Stomach (tissue), 8 donors: ENCODE measurements at regions not wholly inside any gene's neighbourhood (a gene's known extent, or its start where the extent isn't known, plus 50 kb on each side); places are given as distances from the start of the nearest gene placed in this dataset.

Experiments
- DNase-seq, 2 donors: peaks; one replicate each; pipeline versions ENCODE4 v3.0.0 to v3.0.0-alpha.2; 2013 to 2019
- H3K27ac ChIP-seq, 5 donors: fragments of 200-600 bp in 4 of 5; sonication (generic) in 4 of 5; one replicate each; pipeline ENCODE4 v1.5.1; 2013 to 2019; ENCODE audit warnings: mild to moderate bottlenecking in 1 of 5, moderate library complexity in 1 of 5
- H3K27me3 ChIP-seq, 3 donors: fragments of 200-600 bp; sonication (generic); one replicate each; pipeline ENCODE4 v1.5.1; 2017 to 2019; ENCODE audit warnings: mixed run types in 1 of 3
- H3K36me3 ChIP-seq, 4 donors: fragments of 200-600 bp; sonication (generic); 1 replicate in 3 of 4; 2 replicates in 1 of 4; pipeline ENCODE4 v1.5.1; 2016 to 2019
- H3K4me1 ChIP-seq, 4 donors: fragments of 200-600 bp; sonication (generic); one replicate each; pipeline ENCODE4 v1.5.1; 2016 to 2019
- H3K4me3 ChIP-seq, 4 donors: fragments of 200-600 bp; sonication (generic) in 3 of 4; one replicate each; pipeline ENCODE4 v1.5.1; 2016 to 2019; ENCODE audit warnings: mild to moderate bottlenecking in 1 of 4
- H3K9me3 ChIP-seq, 4 donors: fragments of 200-600 bp; sonication (generic); one replicate each; pipeline ENCODE4 v1.5.1; 2016 to 2019
- CTCF ChIP-seq, 7 experiments: fragments of 450-650 bp in 4 of 7; fragments of 200-600 bp in 3 of 7; sonication (generic) in 3 of 7; IDR thresholded peaks; one replicate each; pipeline ENCODE4 v1.5.1; 2016 to 2019; ENCODE audit warnings: antibody characterized with exemption in 7 of 7, control low read depth in 2 of 7, mild to moderate bottlenecking in 1 of 7
- EP300 ChIP-seq: sonication (generic); formaldehyde crosslinking; IDR thresholded peaks from one replicate; pipeline ENCODE4 v1.6.1; 2017; ENCODE audit warnings: antibody characterized with exemption
- POLR2A ChIP-seq, 4 donors: fragments of 450-650 bp; IDR thresholded peaks; one replicate each; pipeline ENCODE4 v1.6.1; 2016; ENCODE audit warnings: antibody characterized with exemption in 4 of 4, control low read depth in 2 of 4, mild to moderate bottlenecking in 1 of 4, moderate library complexity in 1 of 4
- POLR2AphosphoS5 ChIP-seq, 3 donors: sonication (generic); formaldehyde crosslinking; IDR thresholded peaks; one replicate each; pipeline ENCODE4 v1.6.1; 2016; ENCODE audit warnings: antibody characterized with exemption in 3 of 3
- WGBS, 5 donors: extraction: QIAGEN DNeasy Blood & Tissue Kit in 3 of 5; methylation state at CpG; one replicate each; pipeline versions ENCODE4 v1.1.5 to v1.1.7; 2013 to 2018; 5-methylcytosine and 5-hydroxymethylcytosine counted together
- intact Hi-C: fragments of 100-400 bp; cut with DNase I; formaldehyde crosslinking; loops from one replicate; pipeline ENCODE4 v1.15.1; 2023; ENCODE audit warnings: low total_unique reads
- donor health status: healthy with polysubstance abuse.
- donor health status: Bipolar disorder and iron deficiency.
- donor health status: healthy.

DNA sequence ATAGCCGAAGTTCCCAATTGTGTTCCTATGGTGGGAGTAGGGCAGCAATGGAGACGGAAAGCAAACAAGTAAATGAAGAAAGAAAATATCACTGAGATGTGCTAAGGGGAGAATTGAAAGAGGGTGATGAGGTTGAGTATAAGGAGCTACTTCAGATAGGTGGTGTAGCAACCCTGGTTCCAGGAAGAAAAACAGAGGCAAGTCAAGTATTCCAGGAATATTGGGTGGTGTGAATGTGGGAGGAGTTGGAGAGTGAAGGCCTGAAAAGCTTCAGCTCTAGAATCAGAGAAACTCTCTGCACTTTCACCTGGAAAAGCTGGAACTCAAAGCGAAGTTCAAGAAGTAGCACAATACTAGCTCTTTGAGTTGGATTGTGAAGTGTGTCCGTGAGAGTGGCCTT lies 342.1 kb downstream of the TLE4 start:
- no peak overlapping the region for H3K4me3 ChIP-seq
- H3K27ac ChIP-seq: no peak overlapping the region
- H3K36me3 ChIP-seq: no peaks in the 10 kb centered on the region
- no peaks in the 10 kb centered on the region for H3K4me1 ChIP-seq
- no peaks in the 10 kb centered on the region for H3K9me3 ChIP-seq
- TF ChIP-seq POLR2A (IDR thresholded peaks at IDR 0.05) (no peak), POLR2AphosphoS5 (IDR thresholded peaks at IDR 0.05) (no peak), CTCF (IDR thresholded peaks at IDR 0.05) (no peak), EP300 (no peak)
- H3K27me3 ChIP-seq: no peaks in the 10 kb centered on the region
- intact Hi-C loops: no loop called here
- WGBS, 5 donors: 89 to 96% (median 96%) methylated on average over 4 of the region's 4 CpGs
- no peak for DNase-seq

GRCh38 chr9:79912318-79913070 lies 340.7 kb downstream of the TLE4 start:
- TF ChIP-seq EP300 (no peak), POLR2A (IDR thresholded peaks at IDR 0.05) (no peak), CTCF (IDR thresholded peaks at IDR 0.05) (no peak), POLR2AphosphoS5 (IDR thresholded peaks at IDR 0.05) (no peak)
- Histone ChIP-seq H3K36me3 (no peaks in the 10 kb centered on the region), H3K9me3 (no peaks in the 10 kb centered on the region), H3K4me1 (no peaks in the 10 kb centered on the region), H3K27me3 (no peaks in the 10 kb centered on the region), H3K27ac (no peak overlapping the region), H3K4me3 (no peak overlapping the region)
- WGBS, 5 donors: 42 to 73% (median 56%) methylated on average over 2 of the region's 2 CpGs
- intact Hi-C loops: no loop called here
- peak in 1 of 2 donors; percentile 30 for DNase-seq

GRCh38 chr9:79911724-79912123 lies 340.0 kb downstream of the TLE4 start:
- Histone ChIP-seq H3K4me1 (no peaks in the 10 kb centered on the region), H3K4me3 (no peak overlapping the region), H3K27me3 (no peaks in the 10 kb centered on the region), H3K27ac (no peak overlapping the region), H3K36me3 (no peaks in the 10 kb centered on the region), H3K9me3 (no peaks in the 10 kb centered on the region)
- 92 to 98% (median 97%) methylated on average over 18 to 19 of the region's 19 CpGs for WGBS, 5 donors
- DNase-seq: no peak
- TF ChIP-seq POLR2A (IDR thresholded peaks at IDR 0.05): no peak
- TF ChIP-seq CTCF (IDR thresholded peaks at IDR 0.05): no peak
- no peak for TF ChIP-seq EP300
- no peak for TF ChIP-seq POLR2AphosphoS5 (IDR thresholded peaks at IDR 0.05)
- intact Hi-C loops: no loop called here

- no peak for DNase-seq
Measured at GRCh38 chr9:79902825-79903600, 331.2 kb downstream of the TLE4 start.

More at GRCh38 chr9:79902825-79903600, 331.2 kb downstream of the TLE4 start:
- Histone ChIP-seq H3K4me1 (no peaks in the 10 kb centered on the region), H3K4me3 (no peak overlapping the region), H3K9me3 (no peaks in the 10 kb centered on the region), H3K27ac (no peak overlapping the region), H3K36me3 (no peaks in the 10 kb centered on the region), H3K27me3 (no peaks in the 10 kb centered on the region)
- intact Hi-C loops: no loop called here
- TF ChIP-seq CTCF (IDR thresholded peaks at IDR 0.05) (no peak), POLR2A (IDR thresholded peaks at IDR 0.05) (no peak), EP300 (no peak), POLR2AphosphoS5 (IDR thresholded peaks at IDR 0.05) (no peak)
- WGBS, 5 donors: 74 to 86% (median 84%) methylated on average over 7 of the region's 7 CpGs
